ENCODE measurements at regions not wholly inside any gene's neighbourhood (a gene's known extent, or its start where the extent isn't known, plus 50 kb on each side); places are given as distances from the start of the nearest gene placed in this dataset.

DNA sequence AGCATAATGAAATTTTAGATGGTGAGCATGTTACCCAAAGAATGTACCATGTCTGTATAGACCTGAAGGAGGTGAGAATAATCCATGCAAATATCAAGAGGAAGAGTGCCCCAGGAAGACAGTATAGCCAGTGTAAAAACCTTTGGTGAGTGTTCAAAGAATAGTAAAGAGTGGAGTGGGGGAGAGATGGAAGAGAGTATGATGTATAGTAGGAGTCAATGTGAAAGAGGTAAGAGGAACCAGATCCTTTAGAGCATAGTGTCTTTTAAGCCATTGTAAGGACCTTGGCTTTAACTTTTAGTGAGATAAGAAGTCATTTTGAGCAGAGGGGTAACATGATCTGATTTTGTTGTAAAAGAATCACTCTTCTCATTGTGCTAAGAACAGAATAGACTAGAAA lies 1052.3 kb upstream of the ZEB2 start:
- H3K27ac ChIP-seq: no peak overlapping the region
- no peak overlapping the region for H3K4me3 ChIP-seq
- no peak for DNase-seq
- no peaks in the 10 kb centered on the region for H3K36me3 ChIP-seq
- no peaks in the 10 kb centered on the region for H3K4me1 ChIP-seq
- H3K27me3 ChIP-seq: no peaks in the 10 kb centered on the region
- H3K9me3 ChIP-seq: no peaks in the 10 kb centered on the region
- TF ChIP-seq, protein P1, sequence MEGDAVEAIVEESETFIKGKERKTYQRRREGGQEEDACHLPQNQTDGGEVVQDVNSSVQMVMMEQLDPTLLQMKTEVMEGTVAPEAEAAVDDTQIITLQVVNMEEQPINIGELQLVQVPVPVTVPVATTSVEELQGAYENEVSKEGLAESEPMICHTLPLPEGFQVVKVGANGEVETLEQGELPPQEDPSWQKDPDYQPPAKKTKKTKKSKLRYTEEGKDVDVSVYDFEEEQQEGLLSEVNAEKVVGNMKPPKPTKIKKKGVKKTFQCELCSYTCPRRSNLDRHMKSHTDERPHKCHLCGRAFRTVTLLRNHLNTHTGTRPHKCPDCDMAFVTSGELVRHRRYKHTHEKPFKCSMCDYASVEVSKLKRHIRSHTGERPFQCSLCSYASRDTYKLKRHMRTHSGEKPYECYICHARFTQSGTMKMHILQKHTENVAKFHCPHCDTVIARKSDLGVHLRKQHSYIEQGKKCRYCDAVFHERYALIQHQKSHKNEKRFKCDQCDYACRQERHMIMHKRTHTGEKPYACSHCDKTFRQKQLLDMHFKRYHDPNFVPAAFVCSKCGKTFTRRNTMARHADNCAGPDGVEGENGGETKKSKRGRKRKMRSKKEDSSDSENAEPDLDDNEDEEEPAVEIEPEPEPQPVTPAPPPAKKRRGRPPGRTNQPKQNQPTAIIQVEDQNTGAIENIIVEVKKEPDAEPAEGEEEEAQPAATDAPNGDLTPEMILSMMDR (IDR thresholded peaks at IDR 0.05): no peak

DNA sequence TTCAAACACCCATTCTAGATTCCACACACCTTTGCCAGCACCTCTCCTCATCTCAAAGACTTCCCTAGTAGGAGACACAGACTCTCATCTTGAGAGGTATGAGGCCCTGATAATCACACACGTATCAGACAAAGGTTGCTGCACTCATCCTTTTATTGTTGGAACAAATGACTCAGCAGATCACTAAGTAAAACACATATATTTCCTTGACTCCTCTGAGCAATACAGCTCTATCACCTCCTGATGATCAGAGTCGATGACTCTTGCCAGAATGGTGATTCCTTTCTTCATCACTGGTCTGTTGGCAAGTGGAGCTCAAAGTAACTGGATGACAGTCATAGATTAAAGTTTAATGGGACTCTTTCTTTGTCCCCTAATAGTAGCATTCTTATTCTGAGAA lies 1049.2 kb upstream of the ZEB2 start:
- Histone ChIP-seq H3K27ac (no peak overlapping the region), H3K9me3 (no peaks in the 10 kb centered on the region), H3K4me3 (no peak overlapping the region), H3K36me3 (no peaks in the 10 kb centered on the region), H3K27me3 (no peaks in the 10 kb centered on the region), H3K4me1 (no peaks in the 10 kb centered on the region)
- no peak for DNase-seq
- no peak for TF ChIP-seq POLR2A (IDR thresholded peaks at IDR 0.05)
- TF ChIP-seq, protein P1 (IDR thresholded peaks at IDR 0.05): no peak

DNA sequence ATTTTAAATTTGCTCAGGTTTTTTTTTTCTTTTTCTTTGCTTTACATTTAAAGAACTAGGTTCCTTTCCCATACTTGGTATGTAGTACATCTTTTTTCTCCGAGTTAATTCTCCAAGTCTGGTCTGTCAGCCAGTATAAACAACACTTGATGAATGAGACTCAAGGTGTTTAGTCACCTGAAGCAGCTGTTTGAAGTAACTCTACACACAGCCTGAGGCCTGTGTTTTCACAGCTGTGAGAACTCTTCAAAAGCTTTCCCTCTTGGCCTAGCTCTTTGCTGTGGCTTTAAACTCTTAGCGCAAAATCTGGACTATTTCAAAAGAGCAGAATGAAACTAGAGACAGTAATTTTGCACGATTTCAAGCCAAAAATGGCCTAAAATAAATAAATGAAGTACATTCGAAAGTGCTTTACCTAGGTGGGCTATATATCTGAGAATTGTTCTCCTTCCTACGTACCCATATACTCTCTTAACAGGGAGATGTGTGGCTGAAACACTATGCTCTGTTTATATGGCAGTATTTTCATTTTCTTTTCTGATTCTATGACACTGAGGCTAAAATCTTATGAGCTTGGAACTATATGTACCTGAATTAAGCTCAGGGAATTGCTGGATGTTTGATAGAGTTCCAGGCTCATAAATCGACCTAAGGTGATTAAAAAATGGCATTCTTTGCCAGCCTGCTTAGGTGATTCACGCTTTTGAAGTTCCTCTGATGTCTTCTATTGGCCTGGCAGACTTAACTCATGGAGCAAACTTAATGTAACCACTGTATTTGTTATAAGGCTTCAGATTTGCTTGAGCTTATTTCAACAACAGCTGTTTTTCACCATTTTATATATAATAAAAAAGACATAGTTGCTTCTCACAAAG lies 1044.1 kb upstream of the ZEB2 start:
- Histone ChIP-seq H3K9me3 (no peaks in the 10 kb centered on the region), H3K27me3 (no peaks in the 10 kb centered on the region), H3K36me3 (no peaks in the 10 kb centered on the region), H3K4me3 (no peak overlapping the region), H3K27ac (no peak overlapping the region), H3K4me1 (no peaks in the 10 kb centered on the region)
- TF ChIP-seq, protein P1 (IDR thresholded peaks at IDR 0.05): no peak
- no peak for TF ChIP-seq POLR2A (IDR thresholded peaks at IDR 0.05)
- no peak for DNase-seq

DNA sequence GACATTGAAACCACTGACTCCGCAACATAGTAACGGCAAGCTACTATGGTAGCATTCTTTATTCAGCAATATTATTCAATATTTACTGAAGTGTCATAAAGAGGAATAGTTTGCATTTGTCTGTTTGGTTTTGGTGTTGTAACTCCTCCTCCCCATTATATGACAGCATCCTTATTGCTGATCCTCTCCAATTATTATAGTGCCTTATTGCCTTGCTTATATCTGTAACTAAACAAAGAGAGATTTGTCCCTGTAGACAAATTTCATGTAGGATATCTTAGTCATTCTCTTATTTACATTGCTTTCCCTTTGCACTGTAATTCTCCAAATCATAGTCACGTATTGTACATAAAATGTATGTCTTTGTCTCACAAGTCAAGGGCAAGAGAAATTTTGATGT lies 1041.2 kb upstream of the ZEB2 start:
- H3K9me3 ChIP-seq: no peaks in the 10 kb centered on the region
- no peak for DNase-seq
- H3K27ac ChIP-seq: no peak overlapping the region
- peaks cover 0 to 3% (median 0%) of the 10 kb centered on the region in 4 donors for H3K4me1 ChIP-seq
- H3K27me3 ChIP-seq: no peaks in the 10 kb centered on the region
- TF ChIP-seq, protein P1 (IDR thresholded peaks at IDR 0.05): no peak
- no peak for TF ChIP-seq POLR2A (IDR thresholded peaks at IDR 0.05)
- no peaks in the 10 kb centered on the region for H3K36me3 ChIP-seq
- H3K4me3 ChIP-seq: no peak overlapping the region

DNA sequence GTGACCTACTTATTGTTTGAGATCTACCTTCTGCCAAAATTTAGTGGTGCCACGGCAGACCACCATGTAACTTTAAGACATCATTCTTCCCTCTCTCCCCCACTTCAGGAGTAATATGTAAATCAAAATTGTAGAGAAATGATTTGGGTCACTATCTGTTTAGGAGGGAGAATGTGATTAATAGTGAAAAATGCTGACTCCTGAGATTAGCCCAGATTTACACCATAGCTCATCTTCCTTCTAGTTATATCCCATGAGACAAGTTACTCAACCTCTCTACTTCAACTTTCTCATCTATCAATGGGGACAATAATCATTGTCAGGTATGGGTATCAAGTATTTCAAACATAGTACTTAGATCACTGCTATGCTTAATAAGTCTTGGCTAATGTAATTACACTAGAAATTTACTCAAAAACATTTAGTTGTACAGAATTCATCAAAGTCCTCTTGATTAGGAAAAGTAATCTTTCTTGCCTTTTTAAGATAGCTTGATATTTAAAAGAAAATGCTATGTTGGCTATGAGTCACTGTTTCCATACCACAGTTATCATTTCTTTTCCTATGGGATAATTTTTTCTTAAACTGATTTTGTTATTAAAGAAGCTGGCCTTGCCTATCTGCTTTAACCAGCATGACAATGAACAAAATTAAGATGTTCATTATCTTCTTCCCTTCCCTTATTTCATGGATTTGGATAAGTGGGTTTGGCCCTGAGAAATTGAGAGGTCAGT lies 1038.9 kb upstream of the ZEB2 start:
- no peak overlapping the region for H3K4me3 ChIP-seq
- DNase-seq: no peak
- no peak overlapping the region for H3K27ac ChIP-seq
- H3K9me3 ChIP-seq: no peaks in the 10 kb centered on the region
- no peak for TF ChIP-seq POLR2A (IDR thresholded peaks at IDR 0.05)
- TF ChIP-seq, protein P1 (IDR thresholded peaks at IDR 0.05): no peak
- H3K27me3 ChIP-seq: no peaks in the 10 kb centered on the region
- H3K36me3 ChIP-seq: no peaks in the 10 kb centered on the region
- peaks cover 0 to 3% (median 0%) of the 10 kb centered on the region in 4 donors for H3K4me1 ChIP-seq

All from Peyer's patch (tissue), 4 donors.